22Rv1 (cell line): ENCODE measurements at regions not wholly inside any gene's neighbourhood (a gene's known extent, or its start where the extent isn't known, plus 50 kb on each side); places are given as distances from the start of the nearest gene placed in this dataset.

Experiments
- ZFX ChIP-seq: fragments of 450-650 bp; IDR thresholded peaks from 2 replicates; pipeline ENCODE4 v1.6.1; 2017; ENCODE audit warnings: antibody characterized with exemption, borderline replicate concordance
- TF ChIP-seq, protein P1 (sequence below): fragments of 450-650 bp; IDR thresholded peaks from 2 replicates; pipeline ENCODE4 v1.5.1; 2017; ENCODE audit warnings: mild to moderate bottlenecking

DNA sequence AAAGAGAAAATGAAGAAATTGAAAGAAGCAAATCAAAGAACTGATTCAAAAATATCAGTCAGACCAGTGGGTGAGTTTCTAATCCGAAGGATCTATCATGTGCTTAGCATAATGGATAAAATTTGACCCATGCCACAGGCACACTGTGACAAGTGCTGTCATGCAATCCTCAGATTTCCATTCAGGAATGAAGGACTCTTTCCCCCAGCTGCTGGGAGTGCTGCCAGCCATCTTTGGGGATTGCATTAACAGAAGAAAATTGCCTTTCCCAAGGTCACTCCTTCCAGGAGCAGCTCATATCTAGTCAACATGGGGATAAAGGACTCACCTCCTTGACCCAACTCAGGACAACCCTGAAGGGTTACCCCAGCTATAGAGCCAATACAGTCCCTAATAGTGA, 316.7 kb upstream of the TBX18 start:
- TF ChIP-seq, protein P1, sequence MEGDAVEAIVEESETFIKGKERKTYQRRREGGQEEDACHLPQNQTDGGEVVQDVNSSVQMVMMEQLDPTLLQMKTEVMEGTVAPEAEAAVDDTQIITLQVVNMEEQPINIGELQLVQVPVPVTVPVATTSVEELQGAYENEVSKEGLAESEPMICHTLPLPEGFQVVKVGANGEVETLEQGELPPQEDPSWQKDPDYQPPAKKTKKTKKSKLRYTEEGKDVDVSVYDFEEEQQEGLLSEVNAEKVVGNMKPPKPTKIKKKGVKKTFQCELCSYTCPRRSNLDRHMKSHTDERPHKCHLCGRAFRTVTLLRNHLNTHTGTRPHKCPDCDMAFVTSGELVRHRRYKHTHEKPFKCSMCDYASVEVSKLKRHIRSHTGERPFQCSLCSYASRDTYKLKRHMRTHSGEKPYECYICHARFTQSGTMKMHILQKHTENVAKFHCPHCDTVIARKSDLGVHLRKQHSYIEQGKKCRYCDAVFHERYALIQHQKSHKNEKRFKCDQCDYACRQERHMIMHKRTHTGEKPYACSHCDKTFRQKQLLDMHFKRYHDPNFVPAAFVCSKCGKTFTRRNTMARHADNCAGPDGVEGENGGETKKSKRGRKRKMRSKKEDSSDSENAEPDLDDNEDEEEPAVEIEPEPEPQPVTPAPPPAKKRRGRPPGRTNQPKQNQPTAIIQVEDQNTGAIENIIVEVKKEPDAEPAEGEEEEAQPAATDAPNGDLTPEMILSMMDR = no peak
- TF ChIP-seq ZFX = no peak
